Endodermal cell (in vitro differentiated cells): ENCODE measurements at regions not wholly inside any gene's neighbourhood (a gene's known extent, or its start where the extent isn't known, plus 50 kb on each side); places are given as distances from the start of the nearest gene placed in this dataset.

ENCODE experiments used
- DNase-seq: peaks from one replicate; pipeline ENCODE4 v3.0.0-alpha.2; 2017
- H3K27ac ChIP-seq: 2 replicates; pipeline ENCODE4 v1.5.1; 2013; ENCODE audit warnings: mild to moderate bottlenecking, low read depth, low read length, moderate library complexity
- H3K27me3 ChIP-seq: 2 replicates; pipeline ENCODE4 v1.6.1; 2013; ENCODE audit warnings: mild to moderate bottlenecking, low read length, moderate library complexity; ENCODE audit not compliant: insufficient read depth, control insufficient read depth, poor library complexity, severe bottlenecking
- H3K36me3 ChIP-seq: 2 replicates; pipeline ENCODE4 v1.7.0; 2013; ENCODE audit warnings: mild to moderate bottlenecking, low read length, moderate library complexity; ENCODE audit not compliant: control insufficient read depth, insufficient read depth
- H3K4me1 ChIP-seq: one replicate; pipeline ENCODE4 v1.7.0; 2013; ENCODE audit warnings: low read length; ENCODE audit not compliant: control insufficient read depth, insufficient read depth
- H3K4me3 ChIP-seq: 2 replicates; pipeline ENCODE4 v1.5.1; 2013; ENCODE audit warnings: mild to moderate bottlenecking, low read length, moderate library complexity
- H3K9ac ChIP-seq: 2 replicates; pipeline ENCODE4 v1.6.1; 2013; ENCODE audit warnings: mild to moderate bottlenecking, low read length, moderate library complexity; ENCODE audit not compliant: poor library complexity, severe bottlenecking; ENCODE audit errors: extremely low read depth
- H3K9me3 ChIP-seq: 2 replicates; pipeline ENCODE4 v1.6.1; 2013; ENCODE audit warnings: mild to moderate bottlenecking, low read length, moderate library complexity; ENCODE audit not compliant: control insufficient read depth
- H3K27ac Mint-ChIP-seq: 2 replicates; pipeline ENCODE4 v1.8.0; 2020; ENCODE audit warnings: mixed read lengths
- H3K27me3 Mint-ChIP-seq: 2 replicates; pipeline ENCODE4 v1.8.0; 2021; ENCODE audit warnings: mild to moderate bottlenecking, mixed read lengths; ENCODE audit not compliant: insufficient read depth
- H3K36me3 Mint-ChIP-seq: 2 replicates; pipeline ENCODE4 v1.8.0; 2020; ENCODE audit warnings: low read depth, mixed read lengths
- H3K4me1 Mint-ChIP-seq: 2 replicates; pipeline ENCODE4 v1.8.0; 2020; ENCODE audit warnings: mixed read lengths
- H3K4me3 Mint-ChIP-seq: 2 replicates; pipeline ENCODE4 v1.8.0; 2020; ENCODE audit warnings: mild to moderate bottlenecking, moderate library complexity, mixed read lengths
- H3K9me3 Mint-ChIP-seq: 2 replicates; pipeline ENCODE4 v1.8.0; 2020; ENCODE audit warnings: mild to moderate bottlenecking, mixed read lengths
- WGBS, 2 experiments: methylation state at CpG; one replicate each; pipeline versions ENCODE4 v1.1.5 to v1.1.7; 2013; ENCODE audit warnings: missing lambda C conversion rate in 2 of 2, mixed read lengths in 1 of 2; ENCODE audit not compliant: insufficient coverage in 1 of 2, insufficient read length in 1 of 2; 5-methylcytosine and 5-hydroxymethylcytosine counted together
- TF ChIP-seq, protein P1 (sequence below): fragments of 200-600 bp; sonication (generic); conservative IDR thresholded peaks from 2 replicates; pipeline ENCODE4 v1.5.0; 2021; ENCODE audit warnings: antibody characterized with exemption, mild to moderate bottlenecking

DNA sequence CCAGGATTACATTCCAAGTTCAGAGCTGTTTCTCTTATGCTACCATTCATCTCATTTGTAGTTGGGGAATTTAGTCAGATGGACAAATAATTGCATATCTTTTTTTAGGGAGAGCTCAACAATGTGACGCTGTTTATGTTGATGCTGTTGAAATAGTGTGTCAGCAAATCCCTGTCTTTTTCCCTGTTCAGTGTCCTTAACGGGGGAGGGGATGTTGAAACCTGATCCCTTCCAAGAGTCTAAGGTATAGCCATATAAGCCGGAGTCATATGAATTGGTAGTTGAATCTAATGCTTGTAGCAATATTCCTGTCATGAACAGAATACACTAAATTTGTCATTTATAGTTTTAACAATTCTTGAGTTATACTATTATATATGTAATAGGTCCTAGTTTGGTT lies 293.5 kb upstream of the FAT1 start:
- no peaks in the 10 kb centered on the region for H3K9me3 ChIP-seq
- H3K36me3 Mint-ChIP-seq, result no peaks in the 10 kb centered on the region
- no peak overlapping the region for H3K27ac ChIP-seq
- 80 to 87% methylated on average over 2 to 3 of the region's 3 CpGs for WGBS, 2 experiments
- DNase-seq, result no peak
- peaks cover 45% of the 10 kb centered on the region for H3K27me3 Mint-ChIP-seq
- TF ChIP-seq, protein P1, sequence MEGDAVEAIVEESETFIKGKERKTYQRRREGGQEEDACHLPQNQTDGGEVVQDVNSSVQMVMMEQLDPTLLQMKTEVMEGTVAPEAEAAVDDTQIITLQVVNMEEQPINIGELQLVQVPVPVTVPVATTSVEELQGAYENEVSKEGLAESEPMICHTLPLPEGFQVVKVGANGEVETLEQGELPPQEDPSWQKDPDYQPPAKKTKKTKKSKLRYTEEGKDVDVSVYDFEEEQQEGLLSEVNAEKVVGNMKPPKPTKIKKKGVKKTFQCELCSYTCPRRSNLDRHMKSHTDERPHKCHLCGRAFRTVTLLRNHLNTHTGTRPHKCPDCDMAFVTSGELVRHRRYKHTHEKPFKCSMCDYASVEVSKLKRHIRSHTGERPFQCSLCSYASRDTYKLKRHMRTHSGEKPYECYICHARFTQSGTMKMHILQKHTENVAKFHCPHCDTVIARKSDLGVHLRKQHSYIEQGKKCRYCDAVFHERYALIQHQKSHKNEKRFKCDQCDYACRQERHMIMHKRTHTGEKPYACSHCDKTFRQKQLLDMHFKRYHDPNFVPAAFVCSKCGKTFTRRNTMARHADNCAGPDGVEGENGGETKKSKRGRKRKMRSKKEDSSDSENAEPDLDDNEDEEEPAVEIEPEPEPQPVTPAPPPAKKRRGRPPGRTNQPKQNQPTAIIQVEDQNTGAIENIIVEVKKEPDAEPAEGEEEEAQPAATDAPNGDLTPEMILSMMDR, result no peak
- no peaks in the 10 kb centered on the region for H3K9me3 Mint-ChIP-seq
- no peak overlapping the region for H3K9ac ChIP-seq
- H3K27ac Mint-ChIP-seq, result no peak overlapping the region
- H3K4me1 ChIP-seq, result peaks cover 3% of the 10 kb centered on the region
- no peaks in the 10 kb centered on the region for H3K36me3 ChIP-seq
- H3K4me3 Mint-ChIP-seq, result no peak overlapping the region
- peaks cover 19% of the 10 kb centered on the region for H3K27me3 ChIP-seq
- no peak overlapping the region for H3K4me3 ChIP-seq
- peaks cover 16% of the 10 kb centered on the region for H3K4me1 Mint-ChIP-seq

DNA sequence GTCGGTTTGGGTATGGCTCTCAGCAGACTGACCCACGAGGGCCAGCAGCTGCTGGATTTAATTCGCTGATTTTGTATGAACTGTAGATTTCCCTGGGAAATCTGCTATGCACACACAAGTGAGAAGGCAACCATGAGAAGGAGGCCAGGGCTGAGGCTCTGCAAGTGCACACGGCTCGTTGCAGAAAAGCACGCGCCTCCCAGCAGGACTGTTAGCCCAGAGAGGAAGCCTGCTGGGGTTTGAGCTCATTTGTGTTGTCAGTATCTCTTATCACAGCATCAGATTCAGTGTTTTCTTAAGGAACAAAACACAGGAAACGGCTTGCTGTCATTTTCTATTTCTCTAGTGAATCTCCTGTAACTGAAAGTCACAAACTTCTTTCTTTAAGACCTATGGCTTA lies 296.2 kb upstream of the FAT1 start:
- Histone ChIP-seq H3K9me3 (no peaks in the 10 kb centered on the region), H3K9ac (no peak overlapping the region), H3K4me3 (no peak overlapping the region), H3K27me3 (peaks cover 26% of the 10 kb centered on the region), H3K27ac (no peak overlapping the region), H3K4me1 (peaks cover 3% of the 10 kb centered on the region), H3K36me3 (no peaks in the 10 kb centered on the region)
- peaks cover 47% of the 10 kb centered on the region for H3K27me3 Mint-ChIP-seq
- peaks cover 16% of the 10 kb centered on the region for H3K4me1 Mint-ChIP-seq
- TF ChIP-seq, protein P1, result no peak
- no peak overlapping the region for H3K4me3 Mint-ChIP-seq
- H3K27ac Mint-ChIP-seq, result no peak overlapping the region
- H3K9me3 Mint-ChIP-seq, result no peaks in the 10 kb centered on the region
- H3K36me3 Mint-ChIP-seq, result no peaks in the 10 kb centered on the region
- 24 to 44% methylated on average over 8 of the region's 8 CpGs for WGBS, 2 experiments
- DNase-seq, result peak; percentile 76

DNA sequence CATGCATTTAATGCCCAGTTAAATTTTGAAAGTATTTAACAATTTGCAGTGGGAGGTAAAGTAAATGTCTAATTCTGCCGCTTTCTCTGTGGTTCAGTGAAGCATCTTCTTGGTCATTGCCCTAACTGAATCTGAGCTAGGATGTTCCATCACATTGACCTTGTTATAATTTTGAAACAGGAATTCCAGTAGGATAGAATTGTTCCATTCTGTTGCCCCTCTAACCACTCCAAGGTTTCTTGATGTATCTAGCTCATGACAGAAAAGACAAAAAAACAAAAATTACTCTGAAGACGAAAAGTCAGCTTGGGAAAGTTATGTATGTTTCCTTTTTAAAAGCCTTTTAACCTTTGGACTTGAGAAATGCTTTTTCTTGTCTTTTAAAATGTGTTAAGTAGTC lies 297.0 kb upstream of the FAT1 start:
- no peaks in the 10 kb centered on the region for H3K36me3 Mint-ChIP-seq
- peaks cover 3% of the 10 kb centered on the region for H3K4me1 ChIP-seq
- peaks cover 26% of the 10 kb centered on the region for H3K27me3 ChIP-seq
- no peaks in the 10 kb centered on the region for H3K36me3 ChIP-seq
- H3K9ac ChIP-seq, result no peak overlapping the region
- H3K4me3 ChIP-seq, result no peak overlapping the region
- H3K4me3 Mint-ChIP-seq, result no peak overlapping the region
- TF ChIP-seq, protein P1, result no peak
- H3K4me1 Mint-ChIP-seq, result peaks cover 16% of the 10 kb centered on the region
- H3K27me3 Mint-ChIP-seq, result peaks cover 45% of the 10 kb centered on the region
- WGBS, 2 experiments, result 100% methylated on average over 1 to 2 of the region's 2 CpGs
- H3K9me3 ChIP-seq, result no peaks in the 10 kb centered on the region
- H3K27ac ChIP-seq, result no peak overlapping the region
- DNase-seq, result no peak
- H3K27ac Mint-ChIP-seq, result no peak overlapping the region
- peaks cover under 1% of the 10 kb centered on the region for H3K9me3 Mint-ChIP-seq
